ENCODE measurements at regions not wholly inside any gene's neighbourhood (a gene's known extent, or its start where the extent isn't known, plus 50 kb on each side); places are given as distances from the start of the nearest gene placed in this dataset.

GRCh38 chr12:84603484-84604248 lies 308.9 kb downstream of the SLC6A15 start:
- DNase-seq, result no peak

GRCh38 chr12:84601483-84601882 lies 311.1 kb downstream of the SLC6A15 start:
- DNase-seq, result no peak

GRCh38 chr12:84599539-84599938 lies 313.1 kb downstream of the SLC6A15 start:
- DNase-seq, result no peak

- no peak for DNase-seq
Observed at GRCh38 chr12:84596266-84596665, 316.3 kb downstream of the SLC6A15 start.

- DNase-seq, result no peak
Observed at GRCh38 chr12:84594157-84594556, 318.4 kb downstream of the SLC6A15 start.

- DNase-seq, result peak; percentile 62
Observed at GRCh38 chr12:84585776-84586395, 326.7 kb downstream of the SLC6A15 start.

- no peak for DNase-seq
Observed at GRCh38 chr12:84572196-84572595, 340.4 kb downstream of the SLC6A15 start.

GRCh38 chr12:84562331-84562730 lies 350.3 kb downstream of the SLC6A15 start:
- no peak for DNase-seq

- DNase-seq, result no peak
Observed at GRCh38 chr12:84561351-84561750, 351.2 kb downstream of the SLC6A15 start.

- DNase-seq, result no peak
Observed at GRCh38 chr12:84554199-84554723, 358.3 kb downstream of the SLC6A15 start.

- no peak for DNase-seq
Observed at GRCh38 chr12:84553331-84554117, 359.1 kb downstream of the SLC6A15 start.

GRCh38 chr12:84551373-84551772 lies 361.2 kb downstream of the SLC6A15 start:
- no peak for DNase-seq

GRCh38 chr12:84550518-84550917 lies 362.1 kb downstream of the SLC6A15 start:
- no peak for DNase-seq

- DNase-seq, result no peak
Observed at GRCh38 chr12:84542289-84542688, 370.3 kb downstream of the SLC6A15 start.

- peak; percentile 38 for DNase-seq
Observed at GRCh38 chr12:84537666-84538065, 374.9 kb downstream of the SLC6A15 start.

GRCh38 chr12:84512751-84513150 lies 399.8 kb downstream of the SLC6A15 start:
- no peak for DNase-seq

GRCh38 chr12:84508851-84509260 lies 403.7 kb downstream of the SLC6A15 start:
- DNase-seq, result peak; percentile 45

- peak; percentile 73 for DNase-seq
Observed at GRCh38 chr12:84507956-84508850, 404.4 kb downstream of the SLC6A15 start.

- peak; percentile 79 for DNase-seq
Observed at GRCh38 chr12:84506282-84506681, 406.3 kb downstream of the SLC6A15 start.

- peak; percentile 61 for DNase-seq
Observed at GRCh38 chr12:84502907-84503787, 409.5 kb downstream of the SLC6A15 start.
